T47D (cell line): ENCODE measurements at regions not wholly inside any gene's neighbourhood (a gene's known extent, or its start where the extent isn't known, plus 50 kb on each side); places are given as distances from the start of the nearest gene placed in this dataset.

Source experiments
- DNase-seq, 2 experiments: peaks; one replicate each; pipeline versions ENCODE4 v3.0.0 to v3.0.0-alpha.2; 2011 to 2012; ENCODE audit warnings: low read depth in 1 of 2, low spot score in 1 of 2
- JUND ChIP-seq: IDR thresholded peaks from 2 replicates; pipeline ENCODE4 v1.6.1; 2012; ENCODE audit warnings: low read depth
- in situ Hi-C: cut with HindIII; loops from 2 replicates; pipeline ENCODE4 v1.10.0; 2016; ENCODE audit warnings: low sequenced_read_pairs, low pct_unique_long_range_greater_than_20kb

- DNase-seq: no peak
- no peak for TF ChIP-seq JUND
- in situ Hi-C loops: no loop called here
Measured at GRCh38 chr10:107914450-107915214, 750.1 kb upstream of the SORCS1 start.

- in situ Hi-C loops: no loop called here
- no peak for TF ChIP-seq JUND
- DNase-seq: no peak
Measured at GRCh38 chr10:107913317-107914294, 749.1 kb upstream of the SORCS1 start.

- TF ChIP-seq JUND: no peak
- in situ Hi-C loops: no loop called here
- DNase-seq: no peak
Measured at GRCh38 chr10:107901076-107901475, 736.6 kb upstream of the SORCS1 start.

- TF ChIP-seq JUND: no peak
- in situ Hi-C loops: no loop called here
- no peak for DNase-seq
Measured at GRCh38 chr10:107900131-107900530, 735.6 kb upstream of the SORCS1 start.

- DNase-seq: no peak
- in situ Hi-C loops: no loop called here
- TF ChIP-seq JUND: no peak
Measured at GRCh38 chr10:107899502-107900062, 735.1 kb upstream of the SORCS1 start.

DNA sequence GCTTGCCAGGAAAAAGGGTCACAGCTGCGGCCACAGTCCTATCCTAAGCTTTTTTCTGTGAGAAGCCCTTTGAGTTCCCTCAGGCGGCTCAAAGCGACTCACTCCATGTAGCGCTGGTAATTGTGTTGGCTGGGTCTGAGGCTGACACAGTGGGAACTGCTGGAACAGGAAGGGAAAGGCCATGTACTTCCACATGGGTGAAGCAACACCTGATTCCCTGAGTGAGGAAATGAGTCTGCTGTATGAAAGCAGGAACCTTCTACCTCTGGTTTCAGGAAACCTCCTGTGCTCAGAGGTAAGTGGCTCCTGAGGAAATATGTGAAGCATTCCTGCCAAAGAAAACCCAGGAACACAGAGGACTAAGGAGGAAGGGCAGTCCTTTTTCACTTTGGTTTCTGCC is 734.6 kb upstream of the SORCS1 start:
- no peak for DNase-seq
- TF ChIP-seq JUND: no peak
- in situ Hi-C loops: no loop called here

- no peak for TF ChIP-seq JUND
- in situ Hi-C loops: no loop called here
- DNase-seq: no peak
Measured at GRCh38 chr10:107898392-107898791, 733.9 kb upstream of the SORCS1 start.

DNA sequence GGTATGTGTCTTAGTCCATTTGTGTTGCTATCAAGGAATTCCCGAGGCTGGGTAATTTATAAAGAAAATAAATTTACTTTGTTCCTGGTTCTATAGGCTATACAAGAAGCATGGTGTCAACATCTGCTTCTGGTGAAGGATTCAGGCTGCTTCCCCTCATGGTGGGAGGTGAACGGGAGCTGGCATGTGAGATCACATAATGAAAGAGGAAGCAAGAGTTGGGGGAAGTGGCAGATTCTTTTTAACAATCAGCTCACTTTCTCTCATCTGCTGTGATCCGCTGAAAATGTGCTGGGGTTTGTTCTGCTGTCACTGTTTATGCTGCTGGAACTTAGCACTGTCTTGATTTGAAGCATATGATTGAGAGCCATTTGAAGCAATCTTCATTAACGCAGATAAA is 730.0 kb upstream of the SORCS1 start:
- TF ChIP-seq JUND: no peak
- in situ Hi-C loops: no loop called here
- DNase-seq: no peak

GRCh38 chr10:107889105-107889504 is 724.6 kb upstream of the SORCS1 start:
- in situ Hi-C loops: no loop called here
- no peak for DNase-seq
- TF ChIP-seq JUND: no peak

- TF ChIP-seq JUND: no peak
- DNase-seq: no peak
- in situ Hi-C loops: no loop called here
Measured at GRCh38 chr10:107880185-107880584, 715.7 kb upstream of the SORCS1 start.

GRCh38 chr10:107873007-107873406 is 708.5 kb upstream of the SORCS1 start:
- in situ Hi-C loops: no loop called here
- no peak for TF ChIP-seq JUND
- no peak for DNase-seq

GRCh38 chr10:107865691-107866090 is 701.2 kb upstream of the SORCS1 start:
- no peak for TF ChIP-seq JUND
- no peak for DNase-seq
- in situ Hi-C loops: no loop called here

GRCh38 chr10:107859065-107859464 is 694.6 kb upstream of the SORCS1 start:
- no peak for TF ChIP-seq JUND
- in situ Hi-C loops: no loop called here
- DNase-seq: no peak
